ENCODE measurements at regions not wholly inside any gene's neighbourhood (a gene's known extent, or its start where the extent isn't known, plus 50 kb on each side); places are given as distances from the start of the nearest gene placed in this dataset.

DNA sequence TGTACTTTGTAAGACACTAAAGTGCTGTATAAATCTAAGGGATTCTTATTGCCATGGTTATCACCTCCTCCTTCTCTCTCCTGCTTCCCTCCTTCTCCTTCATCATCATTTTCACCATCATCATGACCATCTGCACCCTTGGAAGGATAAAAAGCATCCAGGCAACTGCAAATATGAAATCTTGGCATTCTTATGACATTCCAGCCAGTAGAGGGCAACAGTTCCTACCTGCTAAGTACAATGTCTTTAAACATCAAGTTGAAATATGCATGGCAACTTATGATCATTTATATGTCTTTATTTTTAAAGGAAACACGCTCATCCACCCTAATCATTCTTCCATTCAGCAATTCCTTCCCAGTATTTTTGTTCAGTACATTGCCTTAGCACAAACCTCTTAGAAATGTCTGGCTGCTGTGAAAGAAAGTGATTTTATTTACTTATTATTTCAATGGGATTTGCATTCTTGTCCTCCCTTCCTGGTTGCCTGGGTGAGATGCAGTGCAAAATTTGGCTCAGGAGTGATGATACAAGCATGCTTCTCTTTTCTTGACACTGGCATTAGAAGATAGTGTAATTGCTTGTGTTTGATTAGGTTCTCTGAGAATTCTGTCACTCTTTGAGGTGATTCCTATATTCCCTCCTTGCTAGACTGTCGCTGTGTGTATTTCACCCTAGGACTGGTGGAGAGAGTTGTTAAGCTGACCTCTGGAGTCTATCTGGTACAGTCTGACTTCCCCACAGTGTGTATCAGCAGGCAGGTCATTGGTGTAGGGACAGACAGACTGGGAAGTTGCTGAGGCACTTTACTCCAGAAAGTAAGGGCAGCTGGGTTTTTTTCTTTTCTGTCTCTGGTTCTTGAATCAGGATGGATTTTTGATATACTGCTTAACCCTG, 188.5 kb upstream of the BMPER start:
- H3K79me2 ChIP-seq, result no peaks in the 10 kb centered on the region
- no peaks in the 10 kb centered on the region for H3K36me3 ChIP-seq (ENCODE audit: control insufficient read depth, insufficient read depth, low read length)
- no peaks in the 10 kb centered on the region for H3K9me3 ChIP-seq (ENCODE audit: control insufficient read depth, low read length)
- TF ChIP-seq, protein P1, sequence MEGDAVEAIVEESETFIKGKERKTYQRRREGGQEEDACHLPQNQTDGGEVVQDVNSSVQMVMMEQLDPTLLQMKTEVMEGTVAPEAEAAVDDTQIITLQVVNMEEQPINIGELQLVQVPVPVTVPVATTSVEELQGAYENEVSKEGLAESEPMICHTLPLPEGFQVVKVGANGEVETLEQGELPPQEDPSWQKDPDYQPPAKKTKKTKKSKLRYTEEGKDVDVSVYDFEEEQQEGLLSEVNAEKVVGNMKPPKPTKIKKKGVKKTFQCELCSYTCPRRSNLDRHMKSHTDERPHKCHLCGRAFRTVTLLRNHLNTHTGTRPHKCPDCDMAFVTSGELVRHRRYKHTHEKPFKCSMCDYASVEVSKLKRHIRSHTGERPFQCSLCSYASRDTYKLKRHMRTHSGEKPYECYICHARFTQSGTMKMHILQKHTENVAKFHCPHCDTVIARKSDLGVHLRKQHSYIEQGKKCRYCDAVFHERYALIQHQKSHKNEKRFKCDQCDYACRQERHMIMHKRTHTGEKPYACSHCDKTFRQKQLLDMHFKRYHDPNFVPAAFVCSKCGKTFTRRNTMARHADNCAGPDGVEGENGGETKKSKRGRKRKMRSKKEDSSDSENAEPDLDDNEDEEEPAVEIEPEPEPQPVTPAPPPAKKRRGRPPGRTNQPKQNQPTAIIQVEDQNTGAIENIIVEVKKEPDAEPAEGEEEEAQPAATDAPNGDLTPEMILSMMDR (IDR thresholded peaks at IDR 0.05), result peak; percentile 77
- H3K27ac ChIP-seq, result no peak overlapping the region
- no peak overlapping the region for H2AFZ ChIP-seq
- no peaks in the 10 kb centered on the region for H3K27me3 ChIP-seq (ENCODE audit: control insufficient read depth, insufficient read depth, low read length)
- H3K4me3 ChIP-seq (ENCODE audit: low read depth, low read length), result no peak overlapping the region
- H3K9ac ChIP-seq, result no peak overlapping the region
- no peak overlapping the region for H3K4me2 ChIP-seq (ENCODE audit: low read length)
- no peaks in the 10 kb centered on the region for H3K4me1 ChIP-seq

DNA sequence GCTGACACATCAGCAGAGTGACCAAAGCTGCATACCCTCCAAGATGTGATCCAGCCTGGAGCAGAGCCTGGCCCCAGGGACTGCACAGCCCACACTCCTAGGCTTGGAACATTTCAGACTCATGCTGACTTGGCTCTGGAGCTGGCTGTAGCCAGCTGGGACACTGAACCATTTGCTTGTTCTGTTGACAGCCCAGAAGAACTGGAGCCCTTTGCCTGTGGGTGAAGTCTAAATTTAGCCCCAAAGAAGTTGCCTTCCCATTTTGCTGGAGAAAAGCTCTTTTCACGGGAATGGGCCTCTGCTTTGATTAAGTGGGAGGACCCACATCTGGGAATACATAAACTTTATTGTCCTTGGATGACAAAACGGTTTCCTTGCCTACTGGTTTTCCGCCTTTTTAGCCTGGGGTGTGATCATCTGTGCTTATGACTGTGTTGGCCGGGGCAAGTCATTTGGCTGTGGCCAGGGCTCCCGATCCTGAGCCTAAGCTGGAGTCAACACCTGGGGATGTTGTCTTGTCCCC, 186.2 kb upstream of the BMPER start:
- Histone ChIP-seq H3K9ac (no peak overlapping the region), H3K79me2 (no peaks in the 10 kb centered on the region), H3K9me3 (ENCODE audit: control insufficient read depth, low read length) (no peaks in the 10 kb centered on the region), H3K4me2 (ENCODE audit: low read length) (no peak overlapping the region), H3K27ac (no peak overlapping the region), H3K36me3 (ENCODE audit: control insufficient read depth, insufficient read depth, low read length) (no peaks in the 10 kb centered on the region), H3K27me3 (ENCODE audit: control insufficient read depth, insufficient read depth, low read length) (no peaks in the 10 kb centered on the region), H3K4me1 (no peaks in the 10 kb centered on the region), H2AFZ (no peak overlapping the region), H3K4me3 (ENCODE audit: low read depth, low read length) (no peak overlapping the region)
- TF ChIP-seq, protein P1 (IDR thresholded peaks at IDR 0.05), result no peak

DNA sequence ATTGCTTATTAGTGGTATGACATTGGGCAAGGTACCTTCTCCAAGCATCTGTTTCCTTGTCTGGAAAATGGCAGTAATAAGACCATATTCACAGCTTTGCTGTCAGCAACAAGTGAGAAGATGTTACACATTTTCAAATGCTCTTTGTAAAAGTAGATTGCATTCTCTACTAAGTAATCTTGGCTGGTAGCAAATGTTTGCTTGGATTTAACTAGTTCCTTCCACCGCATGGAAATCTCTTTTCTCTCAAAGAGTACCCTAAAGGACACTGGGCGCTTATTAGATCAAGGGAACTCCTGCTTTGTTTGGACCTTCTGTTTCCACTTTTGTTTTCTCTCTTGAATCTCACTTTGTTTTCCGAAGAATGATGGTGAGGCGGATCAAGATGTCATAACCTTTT, 185.2 kb upstream of the BMPER start:
- Histone ChIP-seq H2AFZ (no peak overlapping the region), H3K36me3 (ENCODE audit: control insufficient read depth, insufficient read depth, low read length) (no peaks in the 10 kb centered on the region), H3K9me3 (ENCODE audit: control insufficient read depth, low read length) (no peaks in the 10 kb centered on the region), H3K4me2 (ENCODE audit: low read length) (no peak overlapping the region), H3K27me3 (ENCODE audit: control insufficient read depth, insufficient read depth, low read length) (no peaks in the 10 kb centered on the region), H3K79me2 (no peaks in the 10 kb centered on the region), H3K27ac (no peak overlapping the region), H3K4me1 (peaks cover 2% of the 10 kb centered on the region), H3K9ac (no peak overlapping the region), H3K4me3 (ENCODE audit: low read depth, low read length) (no peak overlapping the region)
- TF ChIP-seq, protein P1 (IDR thresholded peaks at IDR 0.05), result no peak

DNA sequence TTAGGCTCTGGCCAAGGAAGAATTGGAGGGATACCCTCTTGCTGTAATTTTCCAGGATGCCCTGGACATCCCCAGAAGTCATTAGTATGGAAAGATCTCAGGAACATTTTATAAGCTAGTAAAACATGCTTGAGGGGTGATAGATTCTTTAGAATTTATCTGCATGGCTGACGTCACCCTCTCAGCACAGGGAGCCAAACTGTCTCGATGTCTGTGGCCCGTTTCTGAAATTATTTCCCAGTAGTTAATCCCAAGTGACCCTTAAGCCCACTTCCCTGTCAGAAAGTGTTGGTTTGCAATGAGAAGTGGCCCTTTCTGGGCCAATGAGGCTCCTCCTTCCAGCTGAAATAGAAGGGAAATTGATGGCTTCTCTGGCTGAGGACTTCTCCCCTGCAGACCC, 184.5 kb upstream of the BMPER start:
- Histone ChIP-seq H3K4me3 (ENCODE audit: low read depth, low read length) (no peak overlapping the region), H3K4me1 (peaks cover 4% of the 10 kb centered on the region), H3K27ac (no peak overlapping the region), H3K9me3 (ENCODE audit: control insufficient read depth, low read length) (no peaks in the 10 kb centered on the region), H3K79me2 (no peaks in the 10 kb centered on the region), H3K36me3 (ENCODE audit: control insufficient read depth, insufficient read depth, low read length) (no peaks in the 10 kb centered on the region), H2AFZ (no peak overlapping the region), H3K9ac (no peak overlapping the region), H3K27me3 (ENCODE audit: control insufficient read depth, insufficient read depth, low read length) (no peaks in the 10 kb centered on the region), H3K4me2 (ENCODE audit: low read length) (no peak overlapping the region)
- TF ChIP-seq, protein P1 (IDR thresholded peaks at IDR 0.05), result no peak

Measured in parathyroid adenoma (tissue), 2 donors.